ENCODE measurements at regions not wholly inside any gene's neighbourhood (a gene's known extent, or its start where the extent isn't known, plus 50 kb on each side); places are given as distances from the start of the nearest gene placed in this dataset.
"Not testable (repeated sequence)": the region's sequence is repeated elsewhere in the genome, so short reads cannot be mapped to it uniquely, and the experiment has no call there.

- Histone ChIP-seq H3K9me3 (ENCODE audit: control insufficient read depth, insufficient read depth, low read length) (peaks cover 4% of the 10 kb centered on the region), H3K27ac (ENCODE audit: low read depth, low read length) (no peak overlapping the region), H3K4me3 (ENCODE audit: low read depth, low read length) (no peak overlapping the region), H3K4me1 (ENCODE audit: control insufficient read depth, insufficient read depth, low read length) (no peaks in the 10 kb centered on the region), H3K36me3 (ENCODE audit: control insufficient read depth, insufficient read depth, low read length) (no peaks in the 10 kb centered on the region), H3K27me3 (ENCODE audit: control insufficient read depth, insufficient read depth, low read length) (no peaks in the 10 kb centered on the region)
- WGBS (ENCODE audit: insufficient coverage) = 86% methylated on average over 2 of the region's 2 CpGs
- no peak for DNase-seq (ENCODE audit: low read depth in 4 of 6, low spot score in 6 of 6)
Observed at GRCh38 chr4:181127171-181127570, 1116.0 kb upstream of the TENM3 start.

- H3K4me1 ChIP-seq (ENCODE audit: control insufficient read depth, insufficient read depth, low read length); H3K9me3 ChIP-seq (ENCODE audit: control insufficient read depth, insufficient read depth, low read length); H3K36me3 ChIP-seq (ENCODE audit: control insufficient read depth, insufficient read depth, low read length); H3K4me3 ChIP-seq (ENCODE audit: low read depth, low read length); H3K27me3 ChIP-seq (ENCODE audit: control insufficient read depth, insufficient read depth, low read length); H3K27ac ChIP-seq (ENCODE audit: low read depth, low read length); DNase-seq (ENCODE audit: low read depth in 4 of 6, low spot score in 6 of 6): not testable (repeated sequence)
- WGBS (ENCODE audit: insufficient coverage) = 97% methylated on average over 3 of the region's 7 CpGs
Observed at GRCh38 chr4:181130317-181130716, 1112.9 kb upstream of the TENM3 start.

GRCh38 chr4:181137351-181137750 lies 1105.9 kb upstream of the TENM3 start:
- no peaks in the 10 kb centered on the region for H3K9me3 ChIP-seq (ENCODE audit: control insufficient read depth, insufficient read depth, low read length)
- no peaks in the 10 kb centered on the region for H3K4me1 ChIP-seq (ENCODE audit: control insufficient read depth, insufficient read depth, low read length)
- H3K27me3 ChIP-seq (ENCODE audit: control insufficient read depth, insufficient read depth, low read length) = no peaks in the 10 kb centered on the region
- no peak overlapping the region for H3K27ac ChIP-seq (ENCODE audit: low read depth, low read length)
- no peaks in the 10 kb centered on the region for H3K36me3 ChIP-seq (ENCODE audit: control insufficient read depth, insufficient read depth, low read length)
- WGBS (ENCODE audit: insufficient coverage) = 89% methylated on average over 1 of the region's 3 CpGs
- no peak overlapping the region for H3K4me3 ChIP-seq (ENCODE audit: low read depth, low read length)
- no peak for DNase-seq (ENCODE audit: low read depth in 4 of 6, low spot score in 6 of 6)

- Histone ChIP-seq H3K4me1 (ENCODE audit: control insufficient read depth, insufficient read depth, low read length) (no peaks in the 10 kb centered on the region), H3K9me3 (ENCODE audit: control insufficient read depth, insufficient read depth, low read length) (no peaks in the 10 kb centered on the region), H3K36me3 (ENCODE audit: control insufficient read depth, insufficient read depth, low read length) (no peaks in the 10 kb centered on the region), H3K27me3 (ENCODE audit: control insufficient read depth, insufficient read depth, low read length) (no peaks in the 10 kb centered on the region), H3K27ac (ENCODE audit: low read depth, low read length) (no peak overlapping the region), H3K4me3 (ENCODE audit: low read depth, low read length) (no peak overlapping the region)
- DNase-seq (ENCODE audit: low read depth in 4 of 6, low spot score in 6 of 6) = no peak
- WGBS (ENCODE audit: insufficient coverage) = 100% methylated on average over 5 of the region's 8 CpGs
Observed at GRCh38 chr4:181138116-181138515, 1105.1 kb upstream of the TENM3 start.

GRCh38 chr4:181140037-181140603 lies 1103.1 kb upstream of the TENM3 start:
- no peaks in the 10 kb centered on the region for H3K4me1 ChIP-seq (ENCODE audit: control insufficient read depth, insufficient read depth, low read length)
- H3K27ac ChIP-seq (ENCODE audit: low read depth, low read length) = no peak overlapping the region
- H3K36me3 ChIP-seq (ENCODE audit: control insufficient read depth, insufficient read depth, low read length) = no peaks in the 10 kb centered on the region
- no peak for DNase-seq (ENCODE audit: low read depth in 4 of 6, low spot score in 6 of 6)
- no peaks in the 10 kb centered on the region for H3K27me3 ChIP-seq (ENCODE audit: control insufficient read depth, insufficient read depth, low read length)
- H3K4me3 ChIP-seq (ENCODE audit: low read depth, low read length) = no peak overlapping the region
- H3K9me3 ChIP-seq (ENCODE audit: control insufficient read depth, insufficient read depth, low read length) = no peaks in the 10 kb centered on the region
- WGBS (ENCODE audit: insufficient coverage) = no CpG with 5 or more reads among the region's 6 CpGs

GRCh38 chr4:181143250-181143854 lies 1099.8 kb upstream of the TENM3 start:
- WGBS (ENCODE audit: insufficient coverage) = 0% methylated on average over 2 of the region's 7 CpGs

GRCh38 chr4:181146051-181146450 lies 1097.2 kb upstream of the TENM3 start:
- DNase-seq (ENCODE audit: low read depth in 4 of 6, low spot score in 6 of 6) = peak in 1 of 6 donors; percentile 88
- no peak overlapping the region for H3K27ac ChIP-seq (ENCODE audit: low read depth, low read length)
- H3K4me3 ChIP-seq (ENCODE audit: low read depth, low read length) = no peak overlapping the region
- WGBS (ENCODE audit: insufficient coverage) = 63% methylated on average over 1 of the region's 1 CpG
- no peaks in the 10 kb centered on the region for H3K36me3 ChIP-seq (ENCODE audit: control insufficient read depth, insufficient read depth, low read length)
- no peaks in the 10 kb centered on the region for H3K9me3 ChIP-seq (ENCODE audit: control insufficient read depth, insufficient read depth, low read length)
- H3K27me3 ChIP-seq (ENCODE audit: control insufficient read depth, insufficient read depth, low read length) = no peaks in the 10 kb centered on the region
- H3K4me1 ChIP-seq (ENCODE audit: control insufficient read depth, insufficient read depth, low read length) = no peaks in the 10 kb centered on the region

More at GRCh38 chr4:181143250-181143854, 1099.8 kb upstream of the TENM3 start:
- no peak overlapping the region for H3K4me3 ChIP-seq (ENCODE audit: low read depth, low read length)
- no peaks in the 10 kb centered on the region for H3K27me3 ChIP-seq (ENCODE audit: control insufficient read depth, insufficient read depth, low read length)
- H3K9me3 ChIP-seq (ENCODE audit: control insufficient read depth, insufficient read depth, low read length) = no peaks in the 10 kb centered on the region
- DNase-seq (ENCODE audit: low read depth in 4 of 6, low spot score in 6 of 6) = peak; percentile 80 to 98 (median 86)
- no peaks in the 10 kb centered on the region for H3K4me1 ChIP-seq (ENCODE audit: control insufficient read depth, insufficient read depth, low read length)
- H3K36me3 ChIP-seq (ENCODE audit: control insufficient read depth, insufficient read depth, low read length) = no peaks in the 10 kb centered on the region
- H3K27ac ChIP-seq (ENCODE audit: low read depth, low read length) = no peak overlapping the region

GRCh38 chr4:181147416-181147951 lies 1095.7 kb upstream of the TENM3 start:
- 84% methylated on average over 11 of the region's 13 CpGs for WGBS (ENCODE audit: insufficient coverage)
- no peak overlapping the region for H3K27ac ChIP-seq (ENCODE audit: low read depth, low read length)
- no peaks in the 10 kb centered on the region for H3K4me1 ChIP-seq (ENCODE audit: control insufficient read depth, insufficient read depth, low read length)
- no peaks in the 10 kb centered on the region for H3K27me3 ChIP-seq (ENCODE audit: control insufficient read depth, insufficient read depth, low read length)
- H3K36me3 ChIP-seq (ENCODE audit: control insufficient read depth, insufficient read depth, low read length) = no peaks in the 10 kb centered on the region
- no peak overlapping the region for H3K4me3 ChIP-seq (ENCODE audit: low read depth, low read length)
- DNase-seq (ENCODE audit: low read depth in 4 of 6, low spot score in 6 of 6) = no peak
- no peaks in the 10 kb centered on the region for H3K9me3 ChIP-seq (ENCODE audit: control insufficient read depth, insufficient read depth, low read length)

GRCh38 chr4:181148470-181148869 lies 1094.7 kb upstream of the TENM3 start:
- H3K4me1 ChIP-seq (ENCODE audit: control insufficient read depth, insufficient read depth, low read length) = no peaks in the 10 kb centered on the region
- no peaks in the 10 kb centered on the region for H3K27me3 ChIP-seq (ENCODE audit: control insufficient read depth, insufficient read depth, low read length)
- no peaks in the 10 kb centered on the region for H3K9me3 ChIP-seq (ENCODE audit: control insufficient read depth, insufficient read depth, low read length)
- H3K4me3 ChIP-seq (ENCODE audit: low read depth, low read length) = no peak overlapping the region
- DNase-seq (ENCODE audit: low read depth in 4 of 6, low spot score in 6 of 6) = no peak
- no peaks in the 10 kb centered on the region for H3K36me3 ChIP-seq (ENCODE audit: control insufficient read depth, insufficient read depth, low read length)
- no peak overlapping the region for H3K27ac ChIP-seq (ENCODE audit: low read depth, low read length)
- WGBS (ENCODE audit: insufficient coverage) = 66% methylated on average over 4 of the region's 5 CpGs

- Histone ChIP-seq H3K27ac (ENCODE audit: low read depth, low read length) (peak overlapping the region; percentile 16), H3K4me3 (ENCODE audit: low read depth, low read length) (no peak overlapping the region), H3K9me3 (ENCODE audit: control insufficient read depth, insufficient read depth, low read length) (no peaks in the 10 kb centered on the region), H3K4me1 (ENCODE audit: control insufficient read depth, insufficient read depth, low read length) (no peaks in the 10 kb centered on the region), H3K36me3 (ENCODE audit: control insufficient read depth, insufficient read depth, low read length) (no peaks in the 10 kb centered on the region), H3K27me3 (ENCODE audit: control insufficient read depth, insufficient read depth, low read length) (no peaks in the 10 kb centered on the region)
- 25% methylated on average over 2 of the region's 4 CpGs for WGBS (ENCODE audit: insufficient coverage)
- DNase-seq (ENCODE audit: low read depth in 4 of 6, low spot score in 6 of 6) = peak in 2 of 6 donors; percentile 63 to 67
Observed at GRCh38 chr4:181150191-181150590, 1093.0 kb upstream of the TENM3 start.

All from spinal cord (tissue), 9 donors.